HG03571 (cell line): ENCODE measurements at regions not wholly inside any gene's neighbourhood (a gene's known extent, or its start where the extent isn't known, plus 50 kb on each side); places are given as distances from the start of the nearest gene placed in this dataset.

Experiments used
- ATAC-seq: cut with Tn5 transposase; IDR thresholded peaks from one replicate; pipeline ENCODE4 v1.9.1; 2021; ENCODE audit not compliant: unreplicated experiment

DNA sequence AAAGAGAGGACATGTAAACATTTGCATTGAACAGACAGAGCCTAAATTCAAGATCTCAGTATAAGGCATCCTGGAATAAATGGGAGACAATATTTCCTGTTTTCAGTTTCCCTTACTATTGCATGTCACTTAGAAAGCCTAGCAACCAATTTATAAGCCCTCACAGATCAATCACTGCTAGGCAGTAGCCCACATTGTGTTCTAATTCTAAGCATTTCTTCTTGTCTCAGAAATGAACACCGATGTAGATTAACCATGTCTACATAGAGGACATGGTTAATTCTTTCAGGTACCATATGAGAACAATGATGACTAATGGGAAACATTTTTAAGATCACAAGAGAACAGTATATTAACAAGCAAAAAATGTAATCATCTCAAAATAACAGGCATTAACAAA lies 79.6 kb upstream of the HMHB1 start:
- no peak for ATAC-seq

DNA sequence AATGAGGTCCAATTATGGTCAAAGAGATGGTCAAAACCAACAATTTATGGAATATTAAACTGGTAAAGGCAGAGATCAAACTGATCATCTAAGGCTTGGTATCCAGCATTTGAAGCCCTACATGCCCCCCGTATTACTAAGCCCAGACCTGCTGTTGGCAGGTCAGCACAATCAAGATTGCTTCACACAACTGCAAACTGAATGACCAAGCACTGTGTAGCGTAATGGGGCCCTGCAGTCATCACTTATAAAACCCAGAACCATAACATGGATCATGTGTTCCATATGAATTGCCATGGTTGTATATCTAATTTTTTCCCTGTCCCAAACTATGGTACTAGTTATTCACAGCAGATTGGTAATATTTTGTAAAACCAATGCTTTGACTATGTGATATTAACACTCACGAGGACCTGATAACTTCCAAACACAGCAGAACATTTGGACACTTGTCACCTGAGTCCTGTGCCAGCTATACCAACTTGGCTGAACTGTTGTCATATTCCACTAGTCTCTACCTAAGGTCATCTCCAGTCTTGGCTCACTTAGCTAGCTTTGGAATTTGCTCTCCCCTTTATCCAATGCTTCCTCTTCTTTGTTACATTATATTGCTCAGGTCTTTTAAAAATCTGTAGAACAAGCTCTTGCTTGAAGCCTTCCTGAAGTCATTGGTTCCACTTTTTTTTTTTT lies 81.7 kb upstream of the HMHB1 start:
- no peak for ATAC-seq

DNA sequence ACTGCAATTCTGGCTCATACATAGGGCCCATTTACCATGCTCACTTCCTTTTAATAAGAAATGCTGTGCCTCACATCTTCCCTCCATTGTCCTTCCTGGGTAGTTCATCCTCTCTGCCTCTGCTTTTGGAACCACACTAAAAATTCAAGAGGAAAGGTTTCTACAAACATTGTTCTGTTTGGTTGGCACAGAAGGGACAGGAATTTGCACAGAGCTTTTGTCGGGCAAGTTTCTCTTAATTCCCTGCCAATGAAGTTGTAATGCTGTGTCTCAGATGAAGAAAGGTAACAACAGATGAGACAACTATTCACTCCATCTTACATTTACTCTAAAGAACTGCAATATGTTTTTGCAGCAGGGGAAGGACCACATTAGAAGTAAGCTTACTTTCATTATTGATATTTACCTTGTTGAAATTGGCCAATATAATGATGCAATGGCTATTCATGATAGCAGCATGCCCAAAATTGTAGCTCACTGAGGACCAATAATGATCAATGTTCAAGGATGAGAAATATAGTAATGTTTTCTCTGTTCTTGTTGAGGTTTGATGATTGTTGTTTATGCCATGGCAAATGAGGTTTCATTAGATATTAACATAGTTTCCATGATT lies 82.5 kb upstream of the HMHB1 start:
- ATAC-seq: no peak

DNA sequence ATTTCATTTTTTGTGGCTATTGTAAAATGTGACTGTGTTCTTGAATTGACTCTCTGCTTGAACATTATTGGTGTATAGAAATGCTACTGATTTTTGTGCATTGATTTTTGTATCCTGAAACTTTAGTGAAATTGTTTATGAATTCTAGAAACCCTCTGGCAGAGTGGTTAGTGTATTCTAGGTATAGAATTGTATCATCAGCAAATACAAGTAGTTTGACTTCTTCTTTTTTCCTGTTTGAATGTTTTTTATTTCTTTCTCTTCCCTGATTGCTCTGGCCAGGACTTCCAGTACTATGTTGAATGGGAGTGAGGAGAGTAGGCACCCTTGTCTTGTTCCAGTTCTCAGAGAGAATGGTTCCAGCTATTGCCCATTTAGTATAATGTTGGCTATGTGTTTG lies 88.8 kb upstream of the HMHB1 start:
- no peak for ATAC-seq

DNA sequence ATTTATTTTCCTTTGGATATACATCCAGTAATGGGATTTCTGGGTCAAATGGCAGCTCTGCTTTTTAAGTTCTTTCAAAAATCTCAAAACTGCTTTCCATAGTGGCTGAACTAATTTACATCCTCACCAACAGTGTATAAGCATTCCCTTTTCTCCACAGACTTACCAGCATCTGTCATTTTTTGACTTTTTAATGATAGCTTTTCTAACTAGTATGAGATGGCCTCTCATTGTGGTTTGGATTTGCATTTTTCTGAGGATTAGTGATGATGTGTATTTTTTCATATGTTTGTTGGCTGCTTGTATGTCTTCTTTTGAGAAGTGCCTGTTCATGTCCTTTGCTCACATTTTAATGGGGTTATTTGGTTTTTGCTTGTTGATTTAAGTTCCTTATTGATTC lies 90.0 kb upstream of the HMHB1 start:
- ATAC-seq: no peak

DNA sequence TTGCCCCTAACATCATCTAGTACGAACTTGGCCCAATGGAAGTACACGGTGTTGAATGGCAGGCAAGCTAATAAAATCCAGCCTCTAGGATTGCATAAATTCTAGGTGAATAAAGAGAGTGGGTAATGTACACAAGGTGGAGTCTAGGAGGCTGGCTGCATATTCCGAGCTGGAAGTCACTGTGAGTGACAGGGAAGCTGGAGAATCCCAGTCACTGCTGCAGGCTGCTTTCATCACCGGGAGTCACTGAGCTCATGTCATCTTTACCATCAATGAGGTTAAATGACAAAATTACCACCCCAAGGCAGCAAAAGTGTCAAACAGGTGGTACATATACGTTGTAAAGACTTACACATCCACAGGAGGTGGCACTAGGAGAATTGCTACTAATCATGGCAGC lies 91.3 kb upstream of the HMHB1 start:
- no peak for ATAC-seq

DNA sequence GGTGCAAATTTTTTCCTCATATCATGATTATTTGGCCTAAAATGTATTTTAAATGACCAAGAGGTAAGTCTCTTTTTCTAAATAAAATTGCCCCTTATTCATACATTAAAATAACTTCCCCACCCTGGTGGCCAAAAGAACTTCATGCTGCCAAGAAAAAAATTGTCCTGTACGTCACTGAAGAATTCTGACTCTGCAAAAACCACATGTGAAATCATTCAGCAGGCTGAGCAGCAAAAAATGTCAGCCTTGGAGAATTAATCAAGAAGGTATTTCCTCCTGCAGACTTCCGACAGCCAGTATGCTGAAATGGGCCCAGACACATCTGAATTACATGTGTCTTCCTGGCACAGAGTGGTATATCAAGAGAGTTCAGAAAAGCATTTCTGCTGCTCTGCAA lies 94.6 kb upstream of the HMHB1 start:
- no peak for ATAC-seq

DNA sequence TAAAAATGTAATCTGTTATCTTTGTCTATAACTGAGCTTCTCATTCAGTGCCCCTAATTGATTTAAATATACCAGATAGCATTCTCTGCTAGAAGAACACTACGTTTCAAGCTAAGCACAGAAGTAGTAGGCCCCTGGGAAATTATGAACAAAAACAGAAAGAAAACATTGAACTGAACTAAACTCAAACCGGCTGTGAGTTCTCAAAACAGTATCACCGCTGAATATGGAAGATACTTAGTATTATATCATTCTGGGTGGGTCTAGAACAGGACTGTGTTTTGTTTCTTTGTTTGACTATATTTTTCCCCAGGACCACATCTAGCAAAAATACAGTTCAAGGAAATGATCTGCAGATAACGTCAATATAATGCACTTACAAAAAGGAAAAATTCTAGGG lies 95.1 kb upstream of the HMHB1 start:
- ATAC-seq: no peak

DNA sequence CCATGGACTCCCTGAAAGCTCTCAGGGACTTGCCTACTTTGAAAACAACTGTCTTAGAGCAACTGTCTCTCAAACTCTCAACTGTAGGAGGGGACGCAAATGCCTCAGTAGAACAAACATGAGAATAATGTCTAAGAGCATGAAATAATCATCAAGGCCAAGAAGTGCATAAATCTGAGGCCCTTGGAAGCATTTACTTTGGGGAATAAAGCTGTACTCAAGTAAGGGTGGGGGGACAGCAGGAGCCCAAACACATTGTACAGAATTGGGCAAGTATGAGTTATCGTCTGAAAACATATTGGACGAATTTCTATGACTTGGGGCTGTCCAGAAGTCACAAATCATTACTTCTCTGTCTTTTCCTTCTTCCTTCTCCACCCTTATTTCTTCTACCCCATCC lies 96.3 kb upstream of the HMHB1 start:
- ATAC-seq: no peak

DNA sequence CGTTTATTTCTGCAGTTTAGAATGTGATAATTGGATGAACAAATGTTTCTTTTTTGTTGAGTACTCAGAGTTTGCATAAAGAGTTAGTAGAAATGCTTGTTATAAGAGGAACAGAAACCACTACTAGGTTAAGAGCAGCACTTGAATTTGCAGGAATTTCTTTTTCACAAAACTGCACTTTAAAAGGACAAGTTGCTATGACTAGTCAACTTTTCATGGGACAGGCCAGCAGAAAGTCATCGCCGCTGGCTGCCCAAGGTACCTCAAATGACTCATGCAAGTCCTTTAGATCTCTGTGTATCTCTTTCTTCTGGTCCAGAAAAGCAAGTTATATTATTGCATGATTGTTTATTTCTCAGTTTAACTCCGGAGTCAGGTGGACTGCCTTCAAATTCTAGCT lies 97.3 kb upstream of the HMHB1 start:
- ATAC-seq: no peak

DNA sequence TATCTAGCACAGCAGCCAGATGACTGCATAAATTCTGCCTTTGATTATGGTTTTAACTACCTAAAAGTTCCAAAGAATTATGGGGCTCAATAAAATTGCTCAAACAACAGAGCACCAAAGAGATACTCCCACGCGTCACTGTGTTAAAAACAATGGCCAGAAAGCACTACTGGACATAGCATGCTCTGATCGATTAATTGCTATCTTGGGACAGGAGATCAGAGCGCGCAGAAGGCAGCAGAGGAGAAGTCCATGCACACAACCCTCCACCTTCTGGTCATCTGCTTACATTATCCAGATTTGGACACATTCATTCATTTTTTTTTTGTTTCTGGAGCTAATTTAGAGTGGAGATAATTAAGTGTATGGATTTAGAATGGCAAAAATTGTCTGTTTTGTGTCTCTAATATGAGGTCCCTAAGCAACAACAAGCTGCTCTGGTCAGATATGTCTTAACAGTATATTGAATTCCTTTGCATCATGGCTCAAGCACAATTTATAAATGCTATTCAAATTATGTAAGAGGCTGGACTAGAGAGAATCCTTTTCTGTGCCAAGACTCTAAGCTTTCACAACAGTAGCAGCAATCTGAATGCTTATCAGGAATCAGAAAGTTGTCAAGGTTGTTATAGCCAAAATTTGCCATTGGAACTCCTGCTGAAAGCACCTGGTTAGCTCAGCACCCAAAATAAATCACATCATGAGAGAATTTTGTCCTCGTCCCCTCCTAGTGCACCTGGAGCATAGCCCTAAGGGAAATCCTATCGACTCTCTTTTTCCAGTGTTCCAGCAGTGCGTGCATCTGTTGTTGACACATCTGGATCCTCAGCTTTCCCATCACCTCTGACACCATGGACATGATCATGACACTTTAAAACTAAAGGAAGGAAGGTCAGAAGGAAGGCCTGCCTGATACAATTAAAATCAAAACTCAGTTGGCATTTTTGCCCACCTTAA lies 98.6 kb upstream of the HMHB1 start:
- ATAC-seq: no peak

DNA sequence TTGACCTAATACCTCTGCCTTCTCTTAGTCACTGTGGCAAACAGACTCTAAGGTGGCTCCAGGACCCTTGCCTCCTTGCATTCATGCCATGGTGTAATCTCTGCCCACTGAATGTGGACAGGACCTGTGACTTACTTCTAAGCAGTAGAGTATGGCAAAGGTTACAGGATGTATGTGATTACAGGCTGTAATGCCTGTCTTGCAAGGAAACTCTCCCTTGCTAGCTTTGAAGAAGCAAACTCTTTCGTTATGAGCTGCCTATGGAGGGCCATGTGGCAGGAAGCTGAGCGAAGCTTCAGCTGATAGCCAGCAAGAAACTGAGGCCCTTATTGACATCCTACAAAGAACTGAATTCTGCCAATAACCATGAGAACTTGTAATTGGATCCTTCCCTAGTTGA lies 103.3 kb upstream of the HMHB1 start:
- ATAC-seq: no peak

DNA sequence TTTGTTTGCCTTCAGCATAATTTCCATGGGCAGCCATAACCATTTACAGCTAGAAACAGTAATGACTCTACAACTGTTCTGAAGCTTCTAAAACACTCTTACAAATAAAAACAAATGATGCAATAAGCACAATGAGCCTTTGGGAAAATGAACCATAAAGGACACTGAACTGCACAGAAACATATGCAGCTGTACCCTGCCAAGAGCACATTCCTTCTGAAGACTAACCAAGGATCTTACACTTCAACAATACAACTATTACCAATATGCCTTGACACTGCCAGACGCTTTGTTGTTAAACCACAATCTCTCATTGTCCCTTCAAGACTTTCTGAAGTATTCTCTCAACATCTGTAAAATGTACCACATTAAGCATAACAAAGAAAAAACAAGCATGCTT lies 104.2 kb upstream of the HMHB1 start:
- ATAC-seq: no peak

DNA sequence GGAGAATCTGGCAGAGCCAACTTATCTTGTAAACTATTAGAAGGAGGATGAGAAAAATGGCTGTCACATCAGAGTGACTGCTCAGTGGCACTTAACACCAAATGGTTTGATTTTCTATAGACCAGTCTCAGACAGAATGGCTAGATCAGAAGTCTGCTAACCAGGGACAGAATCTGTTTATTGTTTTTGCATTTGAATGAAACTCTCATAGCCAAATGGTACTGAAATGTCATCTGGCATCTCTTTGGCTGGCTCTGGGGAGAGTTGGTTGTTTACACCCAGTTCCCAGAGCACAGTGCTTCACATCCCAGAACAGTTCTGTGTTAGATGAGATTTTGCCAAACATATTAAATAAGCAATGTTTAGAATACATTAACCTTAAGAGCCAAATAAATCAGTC lies 106.6 kb upstream of the HMHB1 start:
- no peak for ATAC-seq

DNA sequence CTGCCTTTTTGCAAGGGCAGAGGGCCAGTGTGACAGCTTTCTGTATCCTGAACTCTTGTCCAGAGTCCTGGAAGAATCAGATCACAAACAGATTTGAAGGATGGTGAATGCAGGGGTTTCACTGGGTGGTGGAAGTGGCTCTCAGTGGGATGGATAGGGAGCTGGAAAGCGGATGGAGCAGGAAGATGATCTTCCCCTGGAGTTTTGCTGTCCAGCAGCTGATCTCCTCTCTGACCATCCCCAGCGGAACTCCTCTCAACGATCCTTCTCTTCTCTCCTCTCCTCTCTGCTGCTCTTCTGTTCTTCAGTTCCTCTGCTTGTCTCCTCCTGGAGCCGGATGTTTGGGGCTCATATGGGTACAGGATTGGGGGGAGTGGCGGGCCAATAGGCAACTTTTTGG lies 108.3 kb upstream of the HMHB1 start:
- no peak for ATAC-seq

DNA sequence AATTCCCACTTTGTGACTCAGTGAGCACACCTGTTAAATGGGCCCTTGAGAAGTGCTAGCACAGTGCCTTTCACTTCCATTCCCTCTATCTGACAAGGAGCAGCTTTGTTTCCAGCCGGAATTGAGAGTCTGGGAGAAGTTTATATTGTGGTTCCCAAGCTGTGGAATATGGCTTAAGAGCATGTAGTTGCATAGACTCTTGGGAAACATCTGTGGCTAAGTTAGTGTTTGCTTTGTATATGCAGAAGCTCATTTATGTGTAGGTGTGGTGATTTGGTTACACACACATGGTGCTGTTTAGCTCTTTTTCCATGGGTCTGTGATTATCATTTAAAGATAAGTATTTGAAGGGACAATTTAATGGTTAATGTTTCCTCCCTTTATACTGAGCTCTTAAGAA lies 110.5 kb upstream of the HMHB1 start:
- no peak for ATAC-seq

DNA sequence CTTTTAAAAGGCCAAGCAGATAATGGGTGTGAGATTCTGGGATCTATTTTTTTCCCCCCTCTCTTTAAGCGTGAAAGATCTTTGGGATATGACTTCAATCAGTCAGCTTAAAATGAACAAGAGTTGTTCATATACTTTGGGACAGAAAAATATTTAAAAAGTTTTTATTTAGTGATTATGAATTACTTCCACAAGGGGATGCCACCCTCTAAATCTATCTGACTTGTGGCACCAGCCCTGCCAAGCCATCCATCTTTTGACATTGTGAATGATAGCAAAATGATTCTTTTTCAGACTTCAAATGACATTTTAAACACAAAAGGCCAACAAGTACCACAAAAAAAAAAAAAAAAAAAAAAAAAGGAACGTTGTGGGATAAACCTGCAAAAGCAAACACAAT lies 111.0 kb upstream of the HMHB1 start:
- no peak for ATAC-seq

DNA sequence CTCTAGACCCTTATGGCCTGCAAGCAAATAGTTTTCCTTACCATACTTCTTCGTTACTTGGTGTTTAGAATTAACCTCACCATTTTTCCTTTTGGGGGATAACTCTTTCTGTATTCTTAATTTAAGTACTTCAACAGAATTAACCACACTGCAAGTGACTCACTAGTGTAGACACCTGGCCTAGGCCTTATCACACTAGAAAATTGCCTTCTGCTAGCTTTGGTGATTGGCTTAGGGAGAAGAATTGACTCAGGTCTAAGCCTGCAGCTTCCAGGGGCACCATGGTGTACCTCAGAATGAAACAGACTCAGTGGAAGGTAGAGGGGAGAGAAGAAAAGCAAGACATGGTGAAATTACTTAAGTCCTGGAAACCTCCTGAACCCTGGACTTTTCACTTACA lies 112.8 kb upstream of the HMHB1 start:
- no peak for ATAC-seq

DNA sequence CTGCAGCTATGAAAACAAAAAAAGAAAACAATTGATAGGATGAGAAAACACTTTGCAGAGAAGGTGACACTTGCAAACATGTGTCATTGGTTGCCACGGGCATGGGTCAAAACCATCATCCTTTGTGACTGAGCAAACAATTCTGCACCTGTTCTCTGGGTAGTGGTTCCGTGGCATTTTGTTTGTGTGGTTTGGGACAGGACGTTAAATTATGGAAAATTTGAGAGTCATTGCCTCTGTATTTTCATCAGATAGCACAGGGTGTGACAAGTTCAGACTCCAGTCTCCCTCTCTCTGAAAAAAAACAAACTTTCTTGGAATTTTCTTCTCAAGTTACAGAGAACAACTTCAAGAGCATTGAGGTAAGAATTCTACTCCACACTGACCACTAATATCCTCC lies 113.4 kb upstream of the HMHB1 start:
- no peak for ATAC-seq

DNA sequence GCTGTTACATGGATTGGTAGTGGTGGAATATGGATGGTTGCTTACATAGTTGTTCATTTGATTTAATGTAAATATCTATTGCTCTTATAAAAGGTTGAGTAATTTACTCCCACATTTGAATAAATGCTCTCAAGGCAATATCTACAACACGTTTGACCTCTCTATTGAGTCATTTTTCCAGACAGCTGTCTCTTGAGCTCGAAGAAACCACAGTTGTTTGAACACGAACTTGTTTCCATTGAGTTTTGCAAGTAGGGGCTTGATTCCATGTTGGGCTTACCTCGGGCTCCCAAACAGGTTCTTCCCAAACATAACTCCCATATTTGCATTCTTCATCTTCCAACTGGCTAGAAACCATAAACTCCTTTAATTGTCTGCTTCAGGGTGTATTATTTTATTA lies 115.0 kb upstream of the HMHB1 start:
- no peak for ATAC-seq

DNA sequence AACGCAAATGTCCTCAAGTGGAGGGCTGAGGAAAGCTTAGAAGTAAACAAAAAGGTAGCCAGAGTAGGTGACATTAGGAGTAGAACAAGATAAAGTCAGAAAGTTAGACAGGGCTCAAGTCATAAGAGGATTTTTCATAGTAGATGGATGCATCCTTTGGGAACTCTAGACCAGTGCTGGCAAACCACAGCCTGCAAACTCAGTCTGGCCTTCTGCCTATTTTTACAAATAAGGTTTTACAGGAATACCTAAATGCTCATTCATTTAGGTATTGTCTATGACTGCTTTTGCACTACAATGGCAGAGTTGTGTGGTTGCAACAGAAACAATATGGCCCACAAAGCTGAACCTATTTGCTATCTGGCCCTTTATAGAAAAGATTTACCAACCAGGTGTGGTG lies 116.0 kb upstream of the HMHB1 start:
- no peak for ATAC-seq

DNA sequence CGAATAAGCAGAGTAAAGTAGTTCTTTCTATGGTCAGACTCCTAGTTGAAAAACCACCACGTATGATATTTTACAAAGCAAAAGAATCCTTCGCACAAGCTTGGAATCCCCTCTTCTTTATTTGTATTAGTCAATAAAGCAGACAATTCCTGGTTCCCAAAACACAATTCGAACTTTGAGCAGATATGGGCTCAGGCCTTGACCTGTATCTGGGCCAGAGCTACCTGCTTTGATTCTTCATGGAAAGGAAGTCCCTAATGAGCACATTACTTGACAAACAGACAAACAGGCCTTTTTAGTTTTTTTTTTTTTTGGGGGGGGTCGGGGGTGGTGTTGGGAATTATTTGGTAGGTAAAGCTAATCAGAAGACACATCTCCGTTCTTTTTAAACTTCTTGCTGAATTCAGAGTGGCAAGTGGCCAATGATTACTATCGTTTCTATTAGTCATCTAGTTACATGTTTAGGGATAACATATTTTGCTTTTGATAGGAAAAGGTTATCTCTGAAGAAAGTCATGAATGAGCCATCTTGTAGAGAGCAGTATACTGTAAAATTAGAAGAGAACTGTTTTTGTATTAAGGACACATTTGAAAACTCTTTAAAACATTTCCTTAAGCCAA lies 116.6 kb upstream of the HMHB1 start:
- ATAC-seq: no peak
